Activated CD8-positive, alpha-beta T cell treated with anti-CD3 and anti-CD28 coated beads for 36 hours (primary cell): ENCODE measurements at regions not wholly inside any gene's neighbourhood (a gene's known extent, or its start where the extent isn't known, plus 50 kb on each side); places are given as distances from the start of the nearest gene placed in this dataset.

ENCODE experiments used
- ATAC-seq: fragments of 200-7000 bp; cut with Tn5 transposase; one replicate; pipeline ENCODE4 v1.10.0; 2021; ENCODE audit warnings: mild to moderate bottlenecking, moderate library complexity
- CTCF ChIA-PET: fragments of 350-600 bp; sonication (Branson Sonifier 250); formaldehyde crosslinking; loops from one replicate; lab custom pipeline; 2021; ENCODE audit warnings: antibody characterized with exemption; lab: Charles Lee
- POLR2A ChIA-PET: fragments of 350-600 bp; sonication (Branson Sonifier 250); formaldehyde crosslinking; loops from one replicate; lab custom pipeline; 2021; ENCODE audit warnings: antibody characterized with exemption; lab: Charles Lee
- DNase-seq: peaks from one replicate; pipeline ENCODE4 v3.0.0-alpha.2; 2020
- H3K27ac Mint-ChIP-seq: one replicate; pipeline ENCODE4 v1.8.0; 2021; ENCODE audit warnings: mild to moderate bottlenecking, mixed read lengths
- H3K27me3 Mint-ChIP-seq: one replicate; pipeline ENCODE4 v1.8.0; 2021; ENCODE audit warnings: mixed read lengths
- H3K36me3 Mint-ChIP-seq: one replicate; pipeline ENCODE4 v1.8.0; 2021; ENCODE audit warnings: low read depth, mixed read lengths
- H3K4me1 Mint-ChIP-seq: one replicate; pipeline ENCODE4 v1.8.0; 2021; ENCODE audit warnings: low read depth, mixed read lengths
- H3K4me3 Mint-ChIP-seq: one replicate; pipeline ENCODE4 v1.8.0; 2021; ENCODE audit warnings: mild to moderate bottlenecking, moderate library complexity, mixed read lengths
- H3K9me3 Mint-ChIP-seq: one replicate; pipeline ENCODE4 v1.8.0; 2021; ENCODE audit warnings: mixed read lengths
- CTCF ChIP-seq: fragments of 200-600 bp; IDR thresholded peaks from one replicate; pipeline ENCODE4 v1.8.0; 2022; ENCODE audit warnings: antibody characterized with exemption, mild to moderate bottlenecking
- intact Hi-C: fragments of 100-400 bp; cut with micrococcal nuclease; formaldehyde crosslinking; loops from one replicate; pipeline ENCODE4 v1.10.0; 2022

GRCh38 chr16:8062677-8063076 is 527.6 kb downstream of the TMEM114 start:
- no peak for ATAC-seq
- Mint-ChIP-seq H3K9me3 (peaks cover 22% of the 10 kb centered on the region), H3K36me3 (no peaks in the 10 kb centered on the region), H3K27ac (no peak overlapping the region), H3K4me1 (no peaks in the 10 kb centered on the region), H3K4me3 (no peak overlapping the region), H3K27me3 (no peaks in the 10 kb centered on the region)
- ChIA-PET CTCF (no interaction called here), POLR2A (no interaction called here)
- intact Hi-C loops: no loop called here
- no peak for DNase-seq
- TF ChIP-seq CTCF: no peak

GRCh38 chr16:8055761-8056160 is 534.5 kb downstream of the TMEM114 start:
- CTCF ChIA-PET: interaction anchor here (1.2 kb wide), 1 partner anchor 33 kb away, joined by 3 read pairs; no protein-coding TSS in a partner anchor
- intact Hi-C loops: no loop called here
- no peak for TF ChIP-seq CTCF
- Mint-ChIP-seq H3K4me3 (no peak overlapping the region), H3K4me1 (no peaks in the 10 kb centered on the region), H3K9me3 (peaks cover 5% of the 10 kb centered on the region), H3K36me3 (no peaks in the 10 kb centered on the region), H3K27ac (no peak overlapping the region), H3K27me3 (no peaks in the 10 kb centered on the region)
- ATAC-seq (no peak), DNase-seq (no peak)
- POLR2A ChIA-PET: no interaction called here

- Mint-ChIP-seq H3K4me3 (no peak overlapping the region), H3K4me1 (no peaks in the 10 kb centered on the region), H3K27me3 (no peaks in the 10 kb centered on the region), H3K36me3 (no peaks in the 10 kb centered on the region), H3K9me3 (peaks cover 5% of the 10 kb centered on the region), H3K27ac (no peak overlapping the region)
- ATAC-seq (no peak), DNase-seq (no peak)
- ChIA-PET CTCF (no interaction called here), POLR2A (no interaction called here)
- TF ChIP-seq CTCF: no peak
- intact Hi-C loops: no loop called here
These were observed 536.9 kb downstream of the TMEM114 start for GRCh38 chr16:8053437-8053836.

GRCh38 chr16:8048433-8048832 is 541.9 kb downstream of the TMEM114 start:
- H3K4me1 Mint-ChIP-seq: no peaks in the 10 kb centered on the region
- ATAC-seq: no peak

GRCh38 chr16:8047736-8048135 is 542.6 kb downstream of the TMEM114 start:
- TF ChIP-seq CTCF: no peak
- H3K9me3 Mint-ChIP-seq: peaks cover 6% of the 10 kb centered on the region
- DNase-seq: no peak
- ATAC-seq: no peak
- no peaks in the 10 kb centered on the region for H3K36me3 Mint-ChIP-seq
- no peaks in the 10 kb centered on the region for H3K4me1 Mint-ChIP-seq
- no peaks in the 10 kb centered on the region for H3K27me3 Mint-ChIP-seq
- CTCF ChIA-PET: no interaction called here
- POLR2A ChIA-PET: no interaction called here
- no peak overlapping the region for H3K4me3 Mint-ChIP-seq
- intact Hi-C loops: no loop called here
- no peak overlapping the region for H3K27ac Mint-ChIP-seq

More at GRCh38 chr16:8048433-8048832, 541.9 kb downstream of the TMEM114 start:
- no peak for DNase-seq
- no peak overlapping the region for H3K4me3 Mint-ChIP-seq
- H3K27me3 Mint-ChIP-seq: no peaks in the 10 kb centered on the region
- TF ChIP-seq CTCF: no peak
- no peaks in the 10 kb centered on the region for H3K36me3 Mint-ChIP-seq
- ChIA-PET CTCF (no interaction called here), POLR2A (interaction anchor here (0.6 kb wide), 1 partner anchor 402 kb away, joined by 3 read pairs; no protein-coding TSS in a partner anchor)
- peaks cover 5% of the 10 kb centered on the region for H3K9me3 Mint-ChIP-seq
- intact Hi-C loops: no loop called here
- H3K27ac Mint-ChIP-seq: no peak overlapping the region
